Spleen (tissue), 11 donors: ENCODE measurements at regions not wholly inside any gene's neighbourhood (a gene's known extent, or its start where the extent isn't known, plus 50 kb on each side); places are given as distances from the start of the nearest gene placed in this dataset.

Experiments
- DNase-seq: peaks from one replicate; pipeline ENCODE4 v3.0.0-alpha.2; 2020
- H3K27ac ChIP-seq, 8 donors: fragments of 200-600 bp; sonication (generic) in 7 of 8; 1 replicate in 4 of 8; 2 replicates in 4 of 8; pipeline versions ENCODE4 v1.5.0 to v1.8.0; 2016 to 2021; ENCODE audit warnings: inconsistent platforms in 4 of 8, mild to moderate bottlenecking in 4 of 8, moderate library complexity in 1 of 8
- H3K27me3 ChIP-seq, 7 donors: fragments of 200-600 bp; sonication (generic) in 6 of 7; replicated peaks in 1 of 7; 1 replicate in 4 of 7; 2 replicates in 3 of 7; pipeline versions ENCODE4 v1.5.0 to v1.8.0; 2016 to 2021; ENCODE audit warnings: inconsistent platforms in 3 of 7, mild to moderate bottlenecking in 1 of 7
- H3K36me3 ChIP-seq, 6 donors: fragments of 200-600 bp; sonication (generic) in 5 of 6; 1 replicate in 4 of 6; 2 replicates in 2 of 6; pipeline versions ENCODE4 v1.5.0 to v1.8.0; 2016 to 2021; ENCODE audit warnings: inconsistent platforms in 2 of 6
- H3K4me1 ChIP-seq, 6 donors: fragments of 200-600 bp; sonication (generic) in 5 of 6; 1 replicate in 3 of 6; 2 replicates in 3 of 6; pipeline versions ENCODE4 v1.5.0 to v1.8.0; 2016 to 2021; ENCODE audit warnings: inconsistent platforms in 3 of 6
- H3K4me3 ChIP-seq, 8 donors: fragments of 200-600 bp; sonication (generic) in 7 of 8; 1 replicate in 4 of 8; 2 replicates in 4 of 8; pipeline versions ENCODE4 v1.5.0 to v1.8.0; 2016 to 2021; ENCODE audit warnings: inconsistent platforms in 4 of 8, mild to moderate bottlenecking in 4 of 8, moderate library complexity in 2 of 8
- H3K9me3 ChIP-seq, 8 donors: fragments of 200-600 bp; sonication (generic) in 7 of 8; 1 replicate in 4 of 8; 2 replicates in 4 of 8; pipeline versions ENCODE4 v1.5.0 to v1.8.0; 2016 to 2021; ENCODE audit warnings: inconsistent platforms in 4 of 8
- CTCF ChIP-seq, 11 experiments: fragments of 200-600 bp in 7 of 11; fragments of 450-650 bp in 4 of 11; sonication (generic) in 4 of 11; IDR thresholded peaks in 8 of 11; conservative IDR thresholded peaks in 3 of 11; 1 replicate in 7 of 11; 2 replicates in 4 of 11; pipeline versions ENCODE4 v1.4.0 to v1.8.0; 2016 to 2021; ENCODE audit warnings: antibody characterized with exemption in 11 of 11, inconsistent platforms in 4 of 11, mild to moderate bottlenecking in 1 of 11
- POLR2A ChIP-seq, 3 donors: fragments of 450-650 bp; IDR thresholded peaks; one replicate each; pipeline ENCODE4 v1.5.1; 2017; ENCODE audit warnings: antibody characterized with exemption in 3 of 3, mild to moderate bottlenecking in 1 of 3
- POLR2AphosphoS5 ChIP-seq, 3 donors: sonication (generic); formaldehyde crosslinking; IDR thresholded peaks; one replicate each; pipeline ENCODE4 v1.5.1; 2017; ENCODE audit warnings: antibody characterized with exemption in 3 of 3
- WGBS, 5 donors: extraction: QIAGEN DNeasy Blood & Tissue Kit in 3 of 5; methylation state at CpG; one replicate each; pipeline versions ENCODE4 v1.1.5 to v1.1.7; 2013 to 2018; 5-methylcytosine and 5-hydroxymethylcytosine counted together
- intact Hi-C: fragments of 100-400 bp; cut with DNase I; formaldehyde crosslinking; loops from one replicate; pipeline ENCODE4 v1.15.0; 2023; ENCODE audit warnings: low total_unique reads
- donor health status: healthy with polysubstance abuse.
- donor health status: DM: no; HTN: no; CAD: no; lungs with moderate emphysema.
- donor health status: DM: no; HTN: no; CAD: no.
- donor health status: Bipolar disorder and iron deficiency.
- donor health status: healthy.
- donor health status: DM: no; HTN: no; CAD: no.
- donor health status: DM: yes; HTN: yes; CAD: no.

GRCh38 chr11:90364527-90364926 is 141.7 kb upstream of the CHORDC1 start:
- TF ChIP-seq POLR2AphosphoS5 (IDR thresholded peaks at IDR 0.05), result no peak
- Histone ChIP-seq H3K27me3 (no peaks in the 10 kb centered on the region), H3K36me3 (no peaks in the 10 kb centered on the region), H3K4me3 (no peak overlapping the region), H3K4me1 (no peaks in the 10 kb centered on the region), H3K9me3 (peaks cover 0 to 5% (median 0%) of the 10 kb centered on the region in 8 donors), H3K27ac (no peak overlapping the region)
- WGBS, 5 donors, result 75 to 85% (median 83%) methylated on average over 2 of the region's 2 CpGs
- intact Hi-C loops, result no loop called here
- DNase-seq, result no peak

- Histone ChIP-seq H3K9me3 (peaks cover 0 to 5% (median 0%) of the 10 kb centered on the region in 8 donors), H3K27ac (no peak overlapping the region), H3K4me3 (no peak overlapping the region), H3K4me1 (no peaks in the 10 kb centered on the region), H3K36me3 (no peaks in the 10 kb centered on the region), H3K27me3 (no peaks in the 10 kb centered on the region)
- TF ChIP-seq CTCF (IDR thresholded peaks at IDR 0.05 in 8 of 11, conservative IDR thresholded peaks at IDR 0.05 in 3 of 11) (no peak), POLR2AphosphoS5 (IDR thresholded peaks at IDR 0.05) (no peak), POLR2A (IDR thresholded peaks at IDR 0.05) (no peak)
- intact Hi-C loops, result no loop called here
- no peak for DNase-seq
- 55 to 86% (median 78%) methylated on average over 1 of the region's 1 CpG for WGBS, 5 donors
These were observed 140.9 kb upstream of the CHORDC1 start for GRCh38 chr11:90363739-90364138.

GRCh38 chr11:90355200-90355599 is 132.4 kb upstream of the CHORDC1 start:
- TF ChIP-seq POLR2AphosphoS5 (IDR thresholded peaks at IDR 0.05) (no peak), POLR2A (IDR thresholded peaks at IDR 0.05) (no peak)
- no peaks in the 10 kb centered on the region for H3K36me3 ChIP-seq
- no peaks in the 10 kb centered on the region for H3K4me1 ChIP-seq
- peaks cover 0 to 4% (median 0%) of the 10 kb centered on the region in 8 donors for H3K9me3 ChIP-seq
- intact Hi-C loops, result no loop called here
- DNase-seq, result no peak
- H3K4me3 ChIP-seq, result no peak overlapping the region
- WGBS, 5 donors, result 61 to 84% (median 73%) methylated on average over 1 of the region's 1 CpG
- no peak overlapping the region for H3K27ac ChIP-seq
- H3K27me3 ChIP-seq, result no peaks in the 10 kb centered on the region

- H3K36me3 ChIP-seq, result no peaks in the 10 kb centered on the region
- DNase-seq, result no peak
- no peaks in the 10 kb centered on the region for H3K9me3 ChIP-seq
- 70 to 94% (median 88%) methylated on average over 1 of the region's 1 CpG for WGBS, 5 donors
- H3K4me1 ChIP-seq, result no peaks in the 10 kb centered on the region
- H3K27ac ChIP-seq, result no peak overlapping the region
- TF ChIP-seq POLR2A (IDR thresholded peaks at IDR 0.05) (no peak), CTCF (IDR thresholded peaks at IDR 0.05 in 8 of 11, conservative IDR thresholded peaks at IDR 0.05 in 3 of 11) (no peak), POLR2AphosphoS5 (IDR thresholded peaks at IDR 0.05) (no peak)
- intact Hi-C loops, result no loop called here
- no peaks in the 10 kb centered on the region for H3K27me3 ChIP-seq
- H3K4me3 ChIP-seq, result no peak overlapping the region
These were observed 126.9 kb upstream of the CHORDC1 start for GRCh38 chr11:90349731-90350130.

- no peaks in the 10 kb centered on the region for H3K4me1 ChIP-seq
- DNase-seq, result no peak
- H3K4me3 ChIP-seq, result no peak overlapping the region
- no peaks in the 10 kb centered on the region for H3K36me3 ChIP-seq
- H3K27ac ChIP-seq, result no peak overlapping the region
- no peak for TF ChIP-seq POLR2AphosphoS5 (IDR thresholded peaks at IDR 0.05)
- TF ChIP-seq POLR2A (IDR thresholded peaks at IDR 0.05), result no peak
- TF ChIP-seq CTCF (IDR thresholded peaks at IDR 0.05 in 8 of 11, conservative IDR thresholded peaks at IDR 0.05 in 3 of 11), result no peak
- WGBS, 5 donors, result 68 to 88% (median 82%) methylated on average over 4 of the region's 4 CpGs
- no peaks in the 10 kb centered on the region for H3K27me3 ChIP-seq
- no peaks in the 10 kb centered on the region for H3K9me3 ChIP-seq
- intact Hi-C loops, result no loop called here
These were observed 121.7 kb upstream of the CHORDC1 start for GRCh38 chr11:90344546-90344945.
